ENCODE measurements at regions not wholly inside any gene's neighbourhood (a gene's known extent, or its start where the extent isn't known, plus 50 kb on each side); places are given as distances from the start of the nearest gene placed in this dataset.

- DNase-seq (ENCODE audit: low read depth in 3 of 3, low spot score in 2 of 3) = no peak
Observed at GRCh38 chr9:20014168-20014567, 225.3 kb upstream of the SLC24A2 start.

DNA sequence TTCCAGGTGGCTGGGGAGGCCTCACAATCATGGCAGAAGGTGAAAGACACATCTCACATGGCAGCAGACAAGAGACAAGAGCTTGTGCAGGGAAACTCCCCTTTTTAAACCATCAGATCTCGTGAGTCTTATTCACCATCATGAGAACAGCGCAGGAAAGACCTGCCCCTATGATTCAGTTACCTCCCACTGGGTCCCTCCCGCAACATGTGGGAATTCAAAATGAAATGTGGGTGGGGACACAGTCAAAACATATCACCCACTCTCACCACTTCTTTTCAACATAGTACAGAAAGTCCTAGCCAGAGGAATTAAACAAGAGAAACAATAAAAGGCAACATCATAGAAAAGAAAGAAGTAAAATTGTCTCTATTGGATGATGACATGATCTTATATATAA lies 223.4 kb upstream of the SLC24A2 start:
- no peak for DNase-seq (ENCODE audit: low read depth in 3 of 3, low spot score in 2 of 3)

DNA sequence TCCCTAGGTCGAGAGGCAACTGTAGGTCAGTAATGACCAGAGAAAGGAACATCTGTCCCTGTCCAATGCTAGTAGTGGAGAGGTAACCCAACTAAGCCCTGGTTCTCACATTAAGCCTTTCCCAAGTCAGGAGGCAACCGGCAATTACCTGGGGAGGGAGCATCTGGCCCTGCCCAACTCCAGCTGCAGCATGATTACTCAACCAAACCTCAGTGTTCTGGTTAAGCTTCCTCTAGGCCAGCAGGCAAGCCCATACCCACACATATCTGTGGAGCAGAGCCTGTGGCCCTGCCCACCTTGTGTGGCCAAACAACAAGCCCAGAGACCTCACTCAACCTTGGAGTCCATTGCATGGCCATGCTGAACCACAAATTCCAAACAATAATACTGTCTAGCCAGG lies 220.8 kb upstream of the SLC24A2 start:
- no peak for DNase-seq (ENCODE audit: low read depth in 3 of 3, low spot score in 2 of 3)

DNA sequence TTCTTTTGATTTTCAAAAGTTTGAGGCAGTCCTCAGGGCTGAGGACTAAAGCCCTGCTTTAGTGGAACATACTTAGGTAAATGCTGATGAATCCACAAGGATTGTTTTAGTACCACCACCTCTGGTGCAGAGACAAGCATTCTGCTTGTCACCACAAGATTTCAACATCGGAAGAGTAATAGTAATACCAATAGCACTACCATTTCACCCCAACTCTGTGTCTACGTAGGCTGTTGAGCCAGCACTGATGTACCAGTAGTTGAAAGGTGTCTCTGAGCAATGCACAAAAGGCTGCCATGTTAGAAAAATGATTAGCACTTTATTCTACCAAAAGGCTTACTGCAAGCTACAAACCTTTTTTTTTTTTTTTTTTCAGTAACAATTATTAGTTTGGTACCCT lies 213.2 kb upstream of the SLC24A2 start:
- DNase-seq (ENCODE audit: low read depth in 3 of 3, low spot score in 2 of 3) = no peak

- DNase-seq (ENCODE audit: low read depth in 3 of 3, low spot score in 2 of 3) = no peak
Observed at GRCh38 chr9:20001058-20001457, 212.2 kb upstream of the SLC24A2 start.

DNA sequence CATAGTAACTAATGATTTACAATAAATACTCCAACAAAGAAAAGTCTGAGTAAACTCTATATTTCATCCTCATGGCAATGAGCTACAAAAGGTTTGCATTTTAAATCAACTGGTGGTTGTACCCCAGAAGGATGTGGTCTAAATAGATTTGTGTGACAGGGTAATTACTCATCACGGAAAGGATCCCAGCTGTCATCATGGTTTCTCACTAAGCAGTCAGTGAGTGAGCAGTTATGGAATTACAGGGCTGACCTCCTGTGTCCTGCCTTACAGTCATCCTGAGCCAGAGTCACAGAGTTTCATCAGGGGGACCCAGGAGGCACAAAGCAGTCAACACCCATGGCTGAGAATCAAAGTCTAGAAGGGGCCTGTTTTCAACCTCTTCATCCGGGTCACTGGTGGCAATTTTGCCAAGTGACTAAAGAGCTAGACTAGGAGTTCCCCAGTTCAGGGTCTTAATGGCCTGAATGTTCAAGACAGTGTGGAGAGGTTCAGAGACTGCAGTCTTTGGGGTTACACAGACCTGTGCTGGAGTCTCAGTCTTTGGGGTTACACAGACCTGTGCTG lies 210.7 kb upstream of the SLC24A2 start:
- no peak for DNase-seq (ENCODE audit: low read depth in 3 of 3, low spot score in 2 of 3)

- DNase-seq (ENCODE audit: low read depth in 3 of 3, low spot score in 2 of 3) = no peak
Observed at GRCh38 chr9:19998823-19999455, 210.1 kb upstream of the SLC24A2 start.

DNA sequence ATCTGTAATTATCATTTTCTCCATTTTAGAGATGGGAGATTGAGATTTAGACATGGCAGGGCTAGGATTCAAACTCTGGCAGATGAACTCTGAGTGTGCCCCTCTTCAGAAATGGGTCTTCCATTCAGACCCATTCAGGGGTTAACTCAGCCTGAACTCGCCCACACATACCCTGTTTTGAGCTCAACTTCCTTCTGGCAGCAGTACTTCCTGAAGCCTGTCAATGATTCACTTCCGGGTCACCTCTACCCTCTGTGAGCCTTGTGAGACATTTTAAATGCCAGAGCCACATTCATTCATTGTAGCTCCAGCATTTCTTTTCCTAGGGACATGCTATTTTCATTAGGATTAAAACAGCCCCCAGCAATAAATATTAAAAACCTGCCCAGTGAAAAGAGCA lies 209.3 kb upstream of the SLC24A2 start:
- DNase-seq (ENCODE audit: low read depth in 3 of 3, low spot score in 2 of 3) = no peak

GRCh38 chr9:19995619-19996018 lies 206.8 kb upstream of the SLC24A2 start:
- no peak for DNase-seq (ENCODE audit: low read depth in 3 of 3, low spot score in 2 of 3)

DNA sequence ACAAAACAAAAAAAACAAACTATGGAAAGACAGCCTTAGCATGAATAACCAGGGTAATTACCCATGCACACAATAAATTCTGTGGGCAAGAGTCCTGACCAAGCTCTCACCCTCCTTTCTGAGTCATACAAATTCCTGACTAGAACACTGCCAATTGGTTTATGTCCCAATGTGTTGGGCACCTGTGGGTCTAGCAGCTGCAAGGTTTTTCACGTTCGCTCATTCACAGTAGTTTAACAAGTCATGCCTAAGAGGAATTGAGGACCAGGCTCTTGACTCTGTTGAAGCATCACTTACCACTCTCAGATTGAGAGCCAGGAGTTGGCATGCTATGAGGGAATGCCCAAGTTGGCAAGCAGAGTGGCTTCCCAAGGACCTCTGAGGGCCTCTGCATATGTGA lies 205.5 kb upstream of the SLC24A2 start:
- no peak for DNase-seq (ENCODE audit: low read depth in 3 of 3, low spot score in 2 of 3)

DNA sequence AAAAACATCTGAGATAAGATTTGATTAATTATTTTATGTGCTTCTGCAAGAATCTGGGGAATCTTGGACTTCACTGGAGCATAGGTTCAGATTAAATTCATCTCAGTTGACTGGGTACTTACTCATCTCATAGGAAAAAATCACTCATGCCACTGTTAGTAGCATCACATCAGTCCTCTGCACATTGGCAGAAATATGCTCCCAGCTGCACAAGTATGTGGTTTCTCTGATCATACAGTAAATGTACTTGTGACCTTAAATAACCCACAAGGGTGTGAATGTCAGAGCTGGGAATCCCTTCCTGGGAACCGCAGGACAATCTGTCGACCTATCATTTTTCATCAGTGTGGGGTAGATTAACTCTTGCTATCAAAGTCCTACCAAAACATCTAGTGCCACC lies 203.7 kb upstream of the SLC24A2 start:
- DNase-seq (ENCODE audit: low read depth in 3 of 3, low spot score in 2 of 3) = no peak

DNA sequence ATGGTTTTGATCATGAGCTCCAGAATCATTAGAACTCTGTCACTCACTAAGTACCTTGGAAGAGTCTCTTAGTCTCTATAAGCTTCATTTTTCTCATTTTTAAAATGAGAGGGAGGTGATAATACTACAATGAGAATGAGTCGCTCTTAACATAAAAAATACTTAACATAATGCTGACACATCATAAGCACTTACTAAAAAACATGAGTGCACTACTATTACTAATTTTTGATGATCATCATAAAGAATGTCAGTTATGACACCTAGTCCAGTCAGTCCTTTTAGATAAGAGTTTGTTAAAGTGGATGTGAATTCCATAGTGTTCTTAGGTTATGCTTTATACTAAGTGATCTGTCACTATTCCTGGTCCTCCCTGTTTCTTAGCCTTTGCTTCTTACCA lies 200.4 kb upstream of the SLC24A2 start:
- no peak for DNase-seq (ENCODE audit: low read depth in 3 of 3, low spot score in 2 of 3)

DNA sequence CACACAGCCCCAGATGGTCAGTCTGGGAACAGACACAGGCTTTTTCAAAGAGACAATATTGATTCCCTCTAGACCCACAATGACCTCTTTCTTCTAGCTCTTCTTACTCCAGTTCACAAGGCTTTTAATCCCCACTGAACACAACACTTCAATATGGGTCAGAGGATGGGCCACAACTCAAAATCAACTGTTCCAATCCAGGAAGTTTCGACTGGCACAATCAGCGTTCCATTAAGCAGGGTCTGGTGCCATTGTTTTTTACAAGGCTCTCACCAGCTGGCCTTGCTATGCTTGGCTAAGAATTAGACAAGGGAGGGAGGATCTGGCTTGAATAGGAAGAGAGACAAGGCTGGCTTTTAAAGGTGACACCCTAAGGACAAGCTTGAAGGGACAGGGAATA lies 199.4 kb upstream of the SLC24A2 start:
- DNase-seq (ENCODE audit: low read depth in 3 of 3, low spot score in 2 of 3) = no peak

- no peak for DNase-seq (ENCODE audit: low read depth in 3 of 3, low spot score in 2 of 3)
Observed at GRCh38 chr9:19985081-19985480, 196.2 kb upstream of the SLC24A2 start.

GRCh38 chr9:19976226-19976625 lies 187.4 kb upstream of the SLC24A2 start:
- no peak for DNase-seq (ENCODE audit: low read depth in 3 of 3, low spot score in 2 of 3)

DNA sequence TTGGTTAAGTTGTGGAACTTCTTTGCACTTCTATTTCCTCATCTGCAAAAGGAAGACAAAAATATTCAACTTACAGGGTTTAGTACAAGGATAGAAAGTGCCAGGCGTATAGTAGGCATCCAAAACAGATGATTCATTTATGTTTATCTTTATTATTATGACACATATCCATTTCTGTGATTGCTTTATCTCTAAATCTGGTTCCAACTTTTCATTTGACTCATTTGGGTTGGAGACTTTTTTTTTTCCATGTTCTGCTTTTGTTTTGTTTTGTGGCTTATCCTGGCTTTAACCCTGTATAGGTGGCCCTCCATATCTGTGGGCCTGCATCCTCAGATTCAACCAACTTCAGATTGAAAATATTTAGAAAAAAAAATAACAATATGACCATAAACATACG lies 186.7 kb upstream of the SLC24A2 start:
- DNase-seq (ENCODE audit: low read depth in 3 of 3, low spot score in 2 of 3) = no peak

GRCh38 chr9:19969721-19970120 lies 180.9 kb upstream of the SLC24A2 start:
- DNase-seq (ENCODE audit: low read depth in 3 of 3, low spot score in 2 of 3) = no peak

- DNase-seq (ENCODE audit: low read depth in 3 of 3, low spot score in 2 of 3) = no peak
Observed at GRCh38 chr9:19967888-19968459, 179.1 kb upstream of the SLC24A2 start.

DNA sequence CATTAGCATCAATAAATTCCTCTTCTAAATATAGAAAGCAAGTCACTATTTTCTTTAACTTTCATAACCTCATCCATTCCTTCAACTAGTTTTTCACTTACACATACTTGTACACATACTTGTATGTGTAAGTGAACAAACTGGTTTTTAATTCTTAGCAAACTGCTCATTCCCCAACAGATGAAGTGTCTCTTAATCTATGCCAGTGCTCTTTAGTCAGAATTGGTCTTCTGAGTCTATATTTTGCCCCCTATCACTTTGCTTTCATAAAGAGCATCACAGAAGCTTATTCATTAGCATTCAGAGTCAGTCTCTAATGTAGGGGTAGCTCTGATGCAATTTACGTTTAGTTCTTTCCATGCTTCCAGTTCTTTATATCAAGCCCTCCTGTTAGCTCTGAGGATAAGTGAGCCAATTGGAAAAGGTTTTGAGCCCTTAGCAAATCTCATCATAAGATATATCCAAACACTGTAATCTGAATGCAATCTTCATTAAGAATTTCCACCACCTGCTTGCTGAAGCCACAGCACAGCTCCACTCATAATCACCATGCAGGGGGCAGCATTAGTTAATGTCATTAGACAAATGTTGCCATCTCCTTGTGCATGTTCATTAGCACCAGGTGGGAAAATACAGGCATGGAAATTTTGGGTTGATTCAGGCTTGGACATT lies 178.5 kb upstream of the SLC24A2 start:
- no peak for DNase-seq (ENCODE audit: low read depth in 3 of 3, low spot score in 2 of 3)

DNA sequence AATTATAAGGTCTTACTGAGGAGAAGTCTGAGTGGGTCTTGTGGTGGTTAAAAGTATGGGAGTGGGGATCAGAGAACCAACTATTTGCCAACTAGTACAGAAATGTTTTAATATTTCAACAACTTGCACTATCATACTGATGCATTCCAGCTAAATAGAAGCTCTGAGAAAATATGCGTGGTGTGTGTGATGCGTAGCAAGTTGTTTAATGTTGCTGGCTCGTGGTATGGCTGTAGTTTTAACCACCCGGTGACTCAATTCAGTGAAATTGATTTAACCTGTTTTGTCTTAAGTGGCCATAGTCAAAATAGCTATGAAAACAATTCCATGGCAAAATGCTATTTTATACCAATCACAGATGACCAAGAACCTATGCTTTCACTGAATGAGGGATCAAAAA lies 176.5 kb upstream of the SLC24A2 start:
- DNase-seq (ENCODE audit: low read depth in 3 of 3, low spot score in 2 of 3) = no peak

DNA sequence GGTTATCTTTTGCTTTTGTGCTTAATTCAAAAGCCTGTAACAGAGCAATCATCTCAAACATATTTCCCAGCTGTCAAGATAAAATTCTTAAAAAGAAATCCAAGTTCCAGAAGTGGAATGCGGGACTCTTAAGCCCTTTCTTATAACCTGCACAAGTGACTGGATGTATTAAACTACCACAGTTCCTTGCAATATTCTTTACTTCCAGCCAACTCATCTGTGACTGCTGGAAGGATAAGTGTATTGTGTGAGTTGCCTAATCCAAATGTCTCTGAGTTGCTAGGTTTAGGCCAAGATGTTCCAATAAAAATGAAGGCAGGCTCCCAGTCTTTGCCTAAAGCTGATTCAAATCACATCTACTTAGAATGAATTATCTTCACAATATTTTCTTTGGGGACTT lies 159.2 kb upstream of the SLC24A2 start:
- no peak for DNase-seq (ENCODE audit: low read depth in 3 of 3, low spot score in 2 of 3)

GRCh38 chr9:19946441-19947109 lies 157.7 kb upstream of the SLC24A2 start:
- DNase-seq (ENCODE audit: low read depth in 3 of 3, low spot score in 2 of 3) = no peak

Measured in right renal cortex interstitium (tissue), 3 donors.